ENCODE measurements at regions not wholly inside any gene's neighbourhood (a gene's known extent, or its start where the extent isn't known, plus 50 kb on each side); places are given as distances from the start of the nearest gene placed in this dataset.

- TF ChIP-seq ZNF274 (IDR thresholded peaks at IDR 0.05; ENCODE audit: low read length) (no peak), ZNF274 (tag by site-specific recombination; IDR thresholded peaks at IDR 0.05; ENCODE audit: borderline replicate concordance) (no peak), CTCF (tag by site-specific recombination; IDR thresholded peaks at IDR 0.05) (no peak)
These were observed 110.8 kb upstream of the NSMCE3 start for GRCh38 chr15:29380466-29380865.
